ENCODE measurements at regions not wholly inside any gene's neighbourhood (a gene's known extent, or its start where the extent isn't known, plus 50 kb on each side); places are given as distances from the start of the nearest gene placed in this dataset.

DNA sequence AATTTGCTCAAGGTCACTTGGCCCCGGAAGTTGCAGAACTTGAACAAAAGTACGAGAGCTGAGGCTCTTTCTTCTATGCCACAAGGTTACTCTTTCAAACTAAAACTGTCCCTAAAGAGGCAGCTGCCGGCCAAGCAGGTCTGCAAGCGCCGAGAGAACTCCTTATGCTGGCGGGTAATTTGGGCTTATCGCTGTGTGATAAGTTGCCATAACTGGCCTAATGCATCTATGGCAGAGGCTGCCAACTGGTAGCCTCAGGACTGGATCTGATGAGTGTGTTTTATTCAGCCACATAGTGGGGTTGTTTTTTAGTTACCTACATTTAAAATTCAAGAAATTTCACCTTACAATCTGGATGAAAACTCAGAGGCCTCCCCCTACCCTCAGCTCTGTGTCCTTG, 68.1 kb upstream of the SPOCK1 start:
- no peak for DNase-seq

DNA sequence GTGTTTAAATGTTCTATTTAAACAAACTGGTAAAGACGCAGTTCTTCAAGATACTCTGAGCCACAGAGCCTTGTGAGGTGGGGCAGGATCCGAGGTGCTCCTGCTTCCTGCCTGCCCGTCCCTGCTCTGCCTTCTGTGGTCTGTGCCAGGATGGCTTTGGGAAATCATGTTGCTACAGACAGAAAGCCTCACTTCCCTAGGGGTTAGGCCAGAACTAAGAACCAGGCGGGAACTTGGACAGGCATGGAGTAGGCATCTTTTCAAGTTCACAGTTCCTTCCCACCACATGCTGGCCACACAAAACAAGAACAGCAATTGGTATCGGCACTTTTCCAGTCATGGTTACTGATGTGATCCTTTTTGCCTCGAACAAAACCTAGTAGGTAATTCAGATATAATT, 67.7 kb upstream of the SPOCK1 start:
- DNase-seq = no peak

DNA sequence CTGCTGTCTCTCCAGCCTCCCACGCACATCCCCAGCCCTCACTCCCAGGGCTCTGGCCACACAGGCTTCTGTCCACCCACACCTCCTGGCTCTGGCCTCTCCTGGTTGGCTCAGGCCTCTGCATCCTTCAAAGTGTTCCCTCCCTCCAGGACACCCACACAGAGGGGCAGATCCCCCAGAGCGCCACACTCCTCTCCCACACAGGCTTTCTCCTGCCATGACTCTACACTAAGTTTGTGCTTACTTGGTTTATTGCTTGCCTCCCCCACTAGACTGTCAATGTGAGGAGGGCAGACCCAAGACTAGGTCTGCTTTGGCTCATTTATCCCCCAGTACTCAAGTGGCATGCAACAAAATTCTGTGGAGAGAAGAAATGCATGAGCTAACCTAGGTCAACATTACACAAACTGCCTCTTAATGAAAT, 67.0 kb upstream of the SPOCK1 start:
- DNase-seq = no peak

DNA sequence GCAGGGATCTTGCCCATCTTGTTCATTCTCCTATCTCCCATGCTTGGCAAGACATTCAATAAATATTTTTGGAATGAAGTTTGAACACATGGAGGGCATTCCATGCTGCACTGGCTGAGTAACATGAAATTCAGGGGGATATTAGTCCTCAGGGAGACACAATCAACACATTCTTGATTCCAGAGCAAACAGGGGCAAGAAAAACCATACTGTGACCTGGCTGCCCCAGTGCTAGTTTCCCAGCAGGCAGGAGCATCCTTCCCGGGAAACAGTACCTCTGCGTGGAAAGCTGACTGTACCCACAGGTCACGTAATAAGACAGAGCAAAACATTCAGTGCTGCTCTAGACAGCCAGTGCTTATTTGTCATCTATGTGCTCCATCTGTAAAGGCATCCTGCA, 66.3 kb upstream of the SPOCK1 start:
- no peak for DNase-seq

DNA sequence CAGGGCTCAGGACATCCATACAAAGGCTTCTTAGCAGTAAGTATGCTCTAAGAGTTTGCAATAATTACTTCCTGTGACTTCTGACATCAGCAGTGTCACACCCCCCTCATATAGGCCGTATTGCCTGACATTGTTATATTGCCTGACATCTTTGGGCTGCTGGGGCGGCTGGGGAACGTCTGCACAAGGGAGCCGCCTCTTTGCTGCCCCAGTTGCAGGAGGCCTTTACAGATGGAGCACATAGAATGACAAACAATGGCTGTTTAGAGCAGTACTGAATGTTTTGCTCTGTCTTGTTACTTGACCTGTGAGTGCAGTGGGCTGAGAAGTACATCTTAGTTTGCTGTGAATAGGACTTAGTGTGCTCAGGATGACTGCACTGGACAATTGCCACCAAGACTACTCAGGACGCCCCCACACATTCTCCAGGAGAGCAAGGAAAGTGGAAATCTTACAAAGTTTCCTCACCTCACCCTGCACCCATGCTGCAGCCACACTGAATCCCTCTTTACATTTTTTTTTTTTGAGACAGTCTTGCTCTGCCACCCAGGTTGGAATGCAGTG, 65.4 kb upstream of the SPOCK1 start:
- no peak for DNase-seq

DNA sequence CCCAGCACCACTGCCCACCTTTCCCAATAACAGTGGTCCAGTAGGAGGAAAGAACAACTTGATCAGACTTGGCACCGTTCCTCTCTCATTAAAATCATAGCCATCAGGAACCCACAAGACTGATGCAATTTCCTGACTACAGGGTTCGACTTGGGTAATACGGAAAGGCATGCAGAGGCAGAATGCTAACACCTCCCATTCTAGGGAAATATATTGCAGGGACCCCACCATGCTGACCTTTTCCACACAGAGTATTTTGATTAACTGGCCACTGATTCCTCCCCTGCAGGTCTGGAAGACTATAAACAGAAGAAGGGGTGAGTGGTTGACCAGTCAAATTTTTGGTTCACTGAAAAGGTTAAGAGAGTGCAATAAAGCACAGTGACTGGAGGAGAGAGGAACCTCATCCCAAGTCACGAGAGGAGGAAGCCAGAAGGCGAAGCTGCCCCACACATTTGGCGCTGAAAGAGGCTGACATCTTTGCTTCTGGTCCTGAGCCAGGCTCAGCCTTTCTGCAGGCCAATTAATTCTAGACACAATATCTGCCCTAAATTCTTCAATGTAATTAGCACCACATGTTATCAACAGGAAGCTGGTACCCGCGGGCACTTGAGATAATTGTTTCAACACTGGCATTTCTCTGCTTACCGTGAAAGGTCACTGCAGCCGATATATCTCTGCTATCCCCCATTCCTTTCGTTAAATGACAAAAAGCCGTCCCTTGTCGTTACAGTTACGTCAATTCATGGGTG, 64.7 kb upstream of the SPOCK1 start:
- DNase-seq = peak; percentile 61

DNA sequence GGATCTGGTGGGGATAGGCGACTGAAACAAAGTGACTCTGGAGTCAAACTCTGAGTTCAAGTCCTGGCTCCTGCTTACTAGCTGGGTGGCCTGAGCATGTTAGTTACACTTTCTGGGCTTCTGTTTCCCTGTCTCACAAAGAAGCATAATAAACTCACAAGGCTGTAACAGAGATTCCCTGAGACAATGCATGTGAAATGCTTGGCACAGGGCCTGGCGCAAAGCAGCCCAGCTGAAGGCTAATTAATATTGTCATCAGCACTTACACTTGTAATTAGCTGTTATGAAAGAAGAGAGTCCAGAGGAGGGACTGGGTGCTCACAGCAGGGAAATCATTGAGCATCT, 64.1 kb upstream of the SPOCK1 start:
- peak; percentile 63 for DNase-seq

DNA sequence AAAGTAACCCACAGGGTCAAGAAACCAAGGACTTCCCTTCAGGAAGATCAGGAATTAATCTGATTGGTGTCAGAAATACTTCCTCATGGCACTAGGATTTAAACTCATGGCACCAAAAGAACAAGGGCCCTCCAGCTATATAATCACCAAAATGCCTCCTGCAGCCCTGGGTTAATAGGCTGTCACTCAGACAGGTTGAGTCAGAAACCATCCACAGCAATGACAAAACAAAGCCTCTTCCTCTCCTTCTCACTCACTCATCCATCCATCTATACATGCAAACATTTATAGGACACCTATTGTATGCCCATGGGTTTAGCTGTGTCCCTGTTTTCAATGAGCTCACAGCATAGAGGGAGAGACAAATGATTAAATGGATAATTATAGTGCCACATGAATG, 62.5 kb upstream of the SPOCK1 start:
- no peak for DNase-seq

DNA sequence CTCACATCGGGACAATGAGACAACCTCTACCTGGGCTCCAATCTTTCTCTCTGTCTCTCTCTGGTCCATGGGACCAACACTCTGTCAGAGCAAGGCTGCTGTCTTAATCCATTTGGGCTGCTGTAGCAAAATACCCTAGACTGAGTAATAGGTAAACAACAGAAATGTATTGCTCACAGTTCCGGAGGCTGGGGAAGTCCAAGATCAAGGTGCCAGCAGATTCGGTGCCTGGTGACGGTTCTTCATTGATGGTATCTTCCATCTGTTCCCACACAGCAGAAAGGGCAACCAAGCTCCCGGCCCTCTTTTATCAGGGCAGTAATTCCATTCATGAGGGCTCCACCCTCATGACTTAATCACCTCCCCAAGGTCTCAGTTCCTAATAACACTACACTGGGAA, 61.3 kb upstream of the SPOCK1 start:
- no peak for DNase-seq
